BE2C (cell line): ENCODE measurements at regions not wholly inside any gene's neighbourhood (a gene's known extent, or its start where the extent isn't known, plus 50 kb on each side); places are given as distances from the start of the nearest gene placed in this dataset.

ENCODE experiments used
- DNase-seq: peaks from one replicate; pipeline ENCODE4 v3.0.0-alpha.2; 2020
- H3K27me3 ChIP-seq: fragments of 250-450 bp; sonication (Bioruptor Pico); 2 replicates; pipeline ENCODE4 v1.5.1; 2020; ENCODE audit warnings: mild to moderate bottlenecking
- H3K36me3 ChIP-seq: fragments of 250-450 bp; sonication (Bioruptor Pico); 2 replicates; pipeline ENCODE4 v1.5.1; 2020; ENCODE audit warnings: mild to moderate bottlenecking
- H3K4me1 ChIP-seq: fragments of 250-450 bp; sonication (Bioruptor Pico); 2 replicates; pipeline ENCODE4 v1.5.1; 2020
- H3K4me3 ChIP-seq: 2 replicates; pipeline ENCODE4 v1.5.1; 2011; ENCODE audit warnings: low read depth, low read length
- H3K9me3 ChIP-seq: fragments of 250-450 bp; sonication (Bioruptor Pico); 2 replicates; pipeline ENCODE4 v1.5.1; 2020
- CTCF ChIP-seq: IDR thresholded peaks from 2 replicates; pipeline ENCODE4 v1.5.1; 2012; ENCODE audit warnings: mild to moderate bottlenecking, low read depth, low read length

GRCh38 chr14:87430810-87431209 lies 562.2 kb downstream of the GALC start:
- Histone ChIP-seq H3K36me3 (no peaks in the 10 kb centered on the region), H3K9me3 (no peaks in the 10 kb centered on the region), H3K4me1 (no peaks in the 10 kb centered on the region), H3K4me3 (no peak overlapping the region), H3K27me3 (no peaks in the 10 kb centered on the region)
- no peak for DNase-seq
- TF ChIP-seq CTCF = no peak

GRCh38 chr14:87430214-87430613 lies 562.8 kb downstream of the GALC start:
- no peak for TF ChIP-seq CTCF
- Histone ChIP-seq H3K36me3 (no peaks in the 10 kb centered on the region), H3K27me3 (no peaks in the 10 kb centered on the region), H3K4me3 (no peak overlapping the region), H3K4me1 (no peaks in the 10 kb centered on the region), H3K9me3 (no peaks in the 10 kb centered on the region)
- no peak for DNase-seq

- no peaks in the 10 kb centered on the region for H3K9me3 ChIP-seq
- DNase-seq = no peak
- H3K36me3 ChIP-seq = no peaks in the 10 kb centered on the region
- no peak for TF ChIP-seq CTCF
- no peaks in the 10 kb centered on the region for H3K4me1 ChIP-seq
- H3K4me3 ChIP-seq = no peak overlapping the region
- H3K27me3 ChIP-seq = no peaks in the 10 kb centered on the region
Measured at GRCh38 chr14:87419925-87420324, 573.1 kb downstream of the GALC start.

- no peak overlapping the region for H3K4me3 ChIP-seq
- no peak for TF ChIP-seq CTCF
- H3K36me3 ChIP-seq = no peaks in the 10 kb centered on the region
- no peaks in the 10 kb centered on the region for H3K9me3 ChIP-seq
- DNase-seq = no peak
- no peaks in the 10 kb centered on the region for H3K27me3 ChIP-seq
- no peaks in the 10 kb centered on the region for H3K4me1 ChIP-seq
Measured at GRCh38 chr14:87411370-87411769, 581.6 kb downstream of the GALC start.

- no peak for DNase-seq
- no peak for TF ChIP-seq CTCF
- H3K4me1 ChIP-seq = no peaks in the 10 kb centered on the region
- H3K27me3 ChIP-seq = no peaks in the 10 kb centered on the region
- H3K9me3 ChIP-seq = no peaks in the 10 kb centered on the region
- no peaks in the 10 kb centered on the region for H3K36me3 ChIP-seq
- no peak overlapping the region for H3K4me3 ChIP-seq
Measured at GRCh38 chr14:87409393-87409792, 583.6 kb downstream of the GALC start.

GRCh38 chr14:87407344-87407743 lies 585.6 kb downstream of the GALC start:
- H3K36me3 ChIP-seq = no peaks in the 10 kb centered on the region
- no peaks in the 10 kb centered on the region for H3K9me3 ChIP-seq
- H3K4me1 ChIP-seq = no peaks in the 10 kb centered on the region
- no peak overlapping the region for H3K4me3 ChIP-seq
- no peaks in the 10 kb centered on the region for H3K27me3 ChIP-seq
- no peak for TF ChIP-seq CTCF
- no peak for DNase-seq
